Activated CD8-positive, alpha-beta T cell treated with anti-CD3 and anti-CD28 coated beads for 36 hours (primary cell): ENCODE measurements at regions not wholly inside any gene's neighbourhood (a gene's known extent, or its start where the extent isn't known, plus 50 kb on each side); places are given as distances from the start of the nearest gene placed in this dataset.

Source experiments
- ATAC-seq: fragments of 200-7000 bp; cut with Tn5 transposase; one replicate; pipeline ENCODE4 v1.10.0; 2021; ENCODE audit warnings: mild to moderate bottlenecking, moderate library complexity
- CTCF ChIA-PET: fragments of 350-600 bp; sonication (Branson Sonifier 250); formaldehyde crosslinking; loops from one replicate; lab custom pipeline; 2021; ENCODE audit warnings: antibody characterized with exemption; lab: Charles Lee
- POLR2A ChIA-PET: fragments of 350-600 bp; sonication (Branson Sonifier 250); formaldehyde crosslinking; loops from one replicate; lab custom pipeline; 2021; ENCODE audit warnings: antibody characterized with exemption; lab: Charles Lee
- DNase-seq: peaks from one replicate; pipeline ENCODE4 v3.0.0-alpha.2; 2020
- H3K27ac Mint-ChIP-seq: one replicate; pipeline ENCODE4 v1.8.0; 2021; ENCODE audit warnings: mild to moderate bottlenecking, mixed read lengths
- H3K27me3 Mint-ChIP-seq: one replicate; pipeline ENCODE4 v1.8.0; 2021; ENCODE audit warnings: mixed read lengths
- H3K36me3 Mint-ChIP-seq: one replicate; pipeline ENCODE4 v1.8.0; 2021; ENCODE audit warnings: low read depth, mixed read lengths
- H3K4me1 Mint-ChIP-seq: one replicate; pipeline ENCODE4 v1.8.0; 2021; ENCODE audit warnings: low read depth, mixed read lengths
- H3K4me3 Mint-ChIP-seq: one replicate; pipeline ENCODE4 v1.8.0; 2021; ENCODE audit warnings: mild to moderate bottlenecking, moderate library complexity, mixed read lengths
- H3K9me3 Mint-ChIP-seq: one replicate; pipeline ENCODE4 v1.8.0; 2021; ENCODE audit warnings: mixed read lengths
- CTCF ChIP-seq: fragments of 200-600 bp; IDR thresholded peaks from one replicate; pipeline ENCODE4 v1.8.0; 2022; ENCODE audit warnings: antibody characterized with exemption, mild to moderate bottlenecking
- intact Hi-C: fragments of 100-400 bp; cut with micrococcal nuclease; formaldehyde crosslinking; loops from one replicate; pipeline ENCODE4 v1.10.0; 2022

GRCh38 chr5:10867389-10868303 lies 106.6 kb upstream of the DAP start:
- H3K4me3 Mint-ChIP-seq: no peak overlapping the region
- no peak for TF ChIP-seq CTCF
- no peaks in the 10 kb centered on the region for H3K4me1 Mint-ChIP-seq
- DNase-seq (no peak), ATAC-seq (no peak)
- H3K9me3 Mint-ChIP-seq: no peaks in the 10 kb centered on the region
- H3K36me3 Mint-ChIP-seq: no peaks in the 10 kb centered on the region
- H3K27me3 Mint-ChIP-seq: peaks cover 1% of the 10 kb centered on the region
- H3K27ac Mint-ChIP-seq: no peak overlapping the region
- ChIA-PET CTCF (interaction anchor here (0.9 to 1.4 kb wide), 4 partner anchors 8 to 120 kb away, joined by 3 to 4 read pairs (median 4); no protein-coding TSS in a partner anchor), POLR2A (no interaction called here)
- intact Hi-C loops: no loop called here

- no peak overlapping the region for H3K27ac Mint-ChIP-seq
- no peak overlapping the region for H3K4me3 Mint-ChIP-seq
- H3K9me3 Mint-ChIP-seq: no peaks in the 10 kb centered on the region
- DNase-seq: no peak
- no peak for TF ChIP-seq CTCF
- peaks cover 3% of the 10 kb centered on the region for H3K27me3 Mint-ChIP-seq
- intact Hi-C loops: no loop called here
- H3K4me1 Mint-ChIP-seq: no peaks in the 10 kb centered on the region
- POLR2A ChIA-PET: no interaction called here
- CTCF ChIA-PET: interaction anchor here (0.9 to 1.4 kb wide), 4 partner anchors 9 to 121 kb away, joined by 3 to 4 read pairs (median 4); no protein-coding TSS in a partner anchor
- no peaks in the 10 kb centered on the region for H3K36me3 Mint-ChIP-seq
- ATAC-seq: no peak
Observed at GRCh38 chr5:10866913-10867312, 105.9 kb upstream of the DAP start.

GRCh38 chr5:10863763-10864383 lies 102.8 kb upstream of the DAP start:
- Mint-ChIP-seq H3K4me1 (no peaks in the 10 kb centered on the region), H3K36me3 (no peaks in the 10 kb centered on the region), H3K27ac (no peak overlapping the region), H3K4me3 (no peak overlapping the region), H3K27me3 (peaks cover 6% of the 10 kb centered on the region), H3K9me3 (no peaks in the 10 kb centered on the region)
- ATAC-seq (peak; percentile 82), DNase-seq (peak; percentile 74)
- ChIA-PET CTCF (interaction anchor here (0.6 to 1.5 kb wide), 16 partner anchors 9 to 291 kb away, joined by 3 to 7 read pairs (median 3); partner anchors contain the start of gene DAP), POLR2A (no interaction called here)
- intact Hi-C loops: no loop called here
- peak; percentile 90 for TF ChIP-seq CTCF

DNA sequence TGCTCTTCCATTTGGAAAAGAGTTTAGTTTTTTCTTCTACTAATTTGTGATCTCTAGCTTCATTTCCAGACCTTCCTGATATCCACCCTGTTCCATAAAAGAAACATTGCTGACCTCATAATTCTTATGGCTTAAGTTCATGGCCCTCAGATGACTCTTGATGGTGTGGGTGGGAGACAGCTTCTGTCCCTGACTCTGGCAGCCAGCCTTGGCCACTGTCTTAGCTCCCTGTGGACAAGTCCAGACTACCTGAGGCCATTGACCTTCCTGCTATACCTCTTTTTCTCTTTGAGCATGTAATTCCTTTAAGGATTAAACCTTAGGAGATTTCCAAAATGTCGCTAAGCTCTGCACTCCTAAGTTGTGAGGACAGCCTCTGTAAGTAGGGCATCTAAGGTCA lies 101.1 kb upstream of the DAP start:
- Mint-ChIP-seq H3K27ac (no peak overlapping the region), H3K4me3 (no peak overlapping the region), H3K27me3 (peaks cover 11% of the 10 kb centered on the region), H3K4me1 (no peaks in the 10 kb centered on the region), H3K9me3 (no peaks in the 10 kb centered on the region), H3K36me3 (no peaks in the 10 kb centered on the region)
- no peak for TF ChIP-seq CTCF
- POLR2A ChIA-PET: no interaction called here
- intact Hi-C loops: no loop called here
- ATAC-seq: no peak
- CTCF ChIA-PET: interaction anchor here (0.7 kb wide), 1 partner anchor 267 kb away, joined by 3 read pairs; no protein-coding TSS in a partner anchor
- no peak for DNase-seq

DNA sequence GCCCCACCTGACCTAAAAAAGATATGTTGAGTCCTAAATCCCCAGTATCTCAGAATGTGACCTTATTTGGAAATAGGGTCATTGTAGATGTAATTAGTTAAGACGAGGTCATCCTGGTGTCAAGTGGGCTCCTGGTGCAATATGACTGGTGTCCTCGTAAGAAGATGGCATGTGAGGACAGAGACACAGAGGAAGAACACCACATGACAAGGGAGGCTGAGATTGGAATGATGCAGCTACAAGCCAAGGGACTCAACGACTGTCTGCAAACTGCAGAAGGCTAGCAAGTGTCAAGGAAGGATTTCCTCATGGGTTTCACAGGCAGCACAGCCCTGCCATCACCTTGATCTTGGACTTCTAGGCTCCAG lies 100.4 kb upstream of the DAP start:
- H3K9me3 Mint-ChIP-seq: no peaks in the 10 kb centered on the region
- no peak for TF ChIP-seq CTCF
- POLR2A ChIA-PET: no interaction called here
- intact Hi-C loops: no loop called here
- H3K4me1 Mint-ChIP-seq: no peaks in the 10 kb centered on the region
- H3K4me3 Mint-ChIP-seq: no peak overlapping the region
- DNase-seq (no peak), ATAC-seq (no peak)
- no peaks in the 10 kb centered on the region for H3K36me3 Mint-ChIP-seq
- H3K27ac Mint-ChIP-seq: no peak overlapping the region
- CTCF ChIA-PET: no interaction called here
- peaks cover 13% of the 10 kb centered on the region for H3K27me3 Mint-ChIP-seq
